DND-41 (cell line): ENCODE measurements at regions not wholly inside any gene's neighbourhood (a gene's known extent, or its start where the extent isn't known, plus 50 kb on each side); places are given as distances from the start of the nearest gene placed in this dataset.

Experiments used
- CTCF ChIP-seq: IDR thresholded peaks from 2 replicates; pipeline ENCODE4 v1.5.1; 2012; ENCODE audit warnings: borderline replicate concordance, low read length, moderate library complexity, mild to moderate bottlenecking; ENCODE audit not compliant: poor library complexity, severe bottlenecking; ENCODE audit errors: extremely low read depth
- EZH2 ChIP-seq: IDR thresholded peaks from 3 replicates; pipeline ENCODE4 v1.6.1; 2012; ENCODE audit warnings: borderline replicate concordance, low read depth, mild to moderate bottlenecking, moderate library complexity, low read length, inconsistent platforms; ENCODE audit not compliant: severe bottlenecking

DNA sequence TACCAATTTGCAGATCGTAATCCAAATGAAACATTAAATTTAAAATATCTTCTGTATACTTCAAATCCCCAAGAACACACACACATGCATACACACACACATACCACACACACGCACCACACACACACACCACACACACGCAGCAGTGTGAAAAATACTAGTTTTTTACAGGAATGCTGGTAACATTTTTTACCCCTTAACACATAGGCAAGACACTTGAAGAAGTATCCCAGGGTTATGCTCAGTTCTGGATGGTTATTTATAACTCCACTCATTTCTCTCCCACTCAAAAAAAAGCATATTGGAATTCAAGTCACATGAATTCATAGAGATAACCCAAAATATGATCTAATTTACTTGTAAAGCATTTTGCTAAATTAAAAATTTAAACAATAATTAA is 325.5 kb upstream of the SLC7A11 start:
- TF ChIP-seq CTCF = no peak
- TF ChIP-seq EZH2 = no peak
